Neural cell (in vitro differentiated cells): ENCODE measurements at regions not wholly inside any gene's neighbourhood (a gene's known extent, or its start where the extent isn't known, plus 50 kb on each side); places are given as distances from the start of the nearest gene placed in this dataset.

ENCODE experiments used
- CTCF ChIP-seq: fragments of 450-650 bp; IDR thresholded peaks from 2 replicates; pipeline ENCODE4 v1.5.1; 2014; ENCODE audit warnings: antibody characterized with exemption, mild to moderate bottlenecking, moderate library complexity; ENCODE audit not compliant: poor library complexity, severe bottlenecking
- EP300 ChIP-seq: fragments of 450-650 bp; conservative IDR thresholded peaks from 2 replicates; pipeline ENCODE4 v1.6.1; 2014; ENCODE audit warnings: antibody characterized with exemption, mild to moderate bottlenecking, moderate library complexity; ENCODE audit not compliant: poor library complexity, severe bottlenecking
- EZH2 ChIP-seq: fragments of 200-600, 300-800 bp; shearing (Covaris generic), sonication (generic); IDR thresholded peaks from 2 replicates; pipeline ENCODE4 v1.6.1; 2014; ENCODE audit warnings: antibody characterized with exemption, low read length, borderline replicate concordance, mild to moderate bottlenecking; ENCODE audit not compliant: insufficient read depth, poor library complexity, severe bottlenecking
- MXI1 ChIP-seq: fragments of 450-650 bp; conservative IDR thresholded peaks from 2 replicates; pipeline ENCODE4 v1.6.1; 2014; ENCODE audit warnings: antibody characterized with exemption, mild to moderate bottlenecking; ENCODE audit not compliant: poor library complexity, severe bottlenecking
- POLR2AphosphoS5 ChIP-seq: IDR thresholded peaks from 2 replicates; pipeline ENCODE4 v1.6.1; 2012
- RAD21 ChIP-seq: fragments of 450-650 bp; conservative IDR thresholded peaks from 2 replicates; pipeline ENCODE4 v1.6.1; 2014; ENCODE audit warnings: antibody characterized with exemption, mild to moderate bottlenecking, moderate library complexity
- REST ChIP-seq: IDR thresholded peaks from 2 replicates; pipeline ENCODE4 v1.6.1; 2012; ENCODE audit warnings: borderline replicate concordance
- TAF1 ChIP-seq: IDR thresholded peaks from 2 replicates; pipeline ENCODE4 v1.6.1; 2012; ENCODE audit warnings: low read depth

- TF ChIP-seq EP300 (no peak), POLR2AphosphoS5 (no peak), EZH2 (no peak), CTCF (no peak), TAF1 (no peak), REST (no peak), MXI1 (no peak), RAD21 (no peak)
These were observed 55.0 kb upstream of the ARID5B start for GRCh38 chr10:61846370-61847031.
